ENCODE measurements at regions not wholly inside any gene's neighbourhood (a gene's known extent, or its start where the extent isn't known, plus 50 kb on each side); places are given as distances from the start of the nearest gene placed in this dataset.
"Not testable (repeated sequence)": the region's sequence is repeated elsewhere in the genome, so short reads cannot be mapped to it uniquely, and the experiment has no call there.

DNA sequence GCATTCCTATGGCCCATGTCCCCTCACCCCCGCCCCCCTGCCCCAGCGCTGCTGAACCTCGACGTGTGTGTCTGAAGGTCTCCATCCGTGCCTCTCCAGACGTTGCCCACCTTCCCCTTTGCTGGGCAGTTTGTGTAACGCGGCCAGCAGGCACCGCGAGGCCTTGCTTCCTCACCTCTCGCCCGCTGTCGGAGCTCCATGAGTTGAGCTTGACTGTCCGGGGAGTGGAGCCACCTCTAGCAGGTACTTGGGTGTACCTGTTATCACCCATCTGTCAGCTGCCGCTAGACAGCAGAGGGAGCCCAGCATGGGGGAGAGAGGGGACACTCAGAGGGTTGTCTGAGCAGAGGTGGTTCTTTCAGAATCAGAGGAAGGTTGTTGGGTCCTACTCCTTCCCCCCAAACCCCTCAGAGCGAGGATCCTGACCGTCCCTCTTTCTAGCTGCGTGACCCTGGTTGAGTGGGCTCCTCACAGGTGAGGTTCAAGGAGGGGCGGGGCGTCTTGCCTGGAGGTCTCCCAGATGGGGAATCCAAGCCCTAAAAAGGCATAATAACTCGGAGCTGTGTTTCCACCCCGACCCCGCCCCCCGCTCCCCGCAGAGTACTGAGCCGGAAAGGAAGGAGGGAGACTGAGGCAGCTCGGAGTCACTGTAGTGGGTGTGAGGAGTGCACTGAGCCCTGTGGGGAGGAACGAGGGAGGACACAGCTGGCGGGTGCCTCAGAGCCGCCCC, 184.7 kb downstream of the C9orf50 start:
- DNase-seq (ENCODE audit: low read depth), result no peak

DNA sequence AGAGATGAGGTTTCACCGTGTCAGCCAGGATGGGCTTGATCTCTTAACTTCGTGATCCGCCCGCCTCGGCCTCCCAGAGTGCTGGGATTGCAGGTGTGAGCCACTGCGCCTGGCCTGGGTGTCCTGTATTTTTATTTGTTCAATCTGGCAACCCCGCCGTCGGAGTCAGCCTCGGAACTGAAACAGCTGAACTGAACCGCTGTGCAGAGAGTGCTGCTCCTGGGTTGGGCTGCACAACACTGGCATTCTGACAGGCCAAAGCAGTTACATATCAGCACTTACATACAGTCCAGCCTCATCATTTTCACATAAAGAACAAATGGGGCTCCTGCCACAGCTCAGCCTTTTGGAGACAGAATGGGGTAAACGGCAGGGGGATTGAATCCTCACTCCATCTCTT, 185.6 kb downstream of the C9orf50 start:
- no peak for DNase-seq (ENCODE audit: low read depth)

DNA sequence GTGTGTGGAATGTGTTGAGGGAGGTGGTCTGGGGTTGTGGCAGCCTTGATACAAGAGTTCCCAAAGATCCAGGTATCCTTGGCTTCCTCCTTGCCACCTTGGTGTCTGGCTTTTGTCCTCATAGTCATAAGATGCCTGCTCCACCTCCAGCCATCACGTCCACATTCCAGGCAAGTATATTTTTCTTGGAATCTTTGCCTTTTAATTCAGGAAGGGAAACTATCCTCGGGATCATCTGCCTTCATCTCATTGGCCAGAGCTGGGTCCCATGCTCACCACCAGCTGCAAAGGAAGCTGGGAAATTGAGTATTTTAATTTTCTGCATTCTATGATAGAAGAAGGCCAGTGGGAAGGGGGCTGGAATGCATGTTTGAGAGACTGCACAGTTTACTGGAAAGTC, 186.7 kb downstream of the C9orf50 start:
- DNase-seq (ENCODE audit: low read depth), result no peak

DNA sequence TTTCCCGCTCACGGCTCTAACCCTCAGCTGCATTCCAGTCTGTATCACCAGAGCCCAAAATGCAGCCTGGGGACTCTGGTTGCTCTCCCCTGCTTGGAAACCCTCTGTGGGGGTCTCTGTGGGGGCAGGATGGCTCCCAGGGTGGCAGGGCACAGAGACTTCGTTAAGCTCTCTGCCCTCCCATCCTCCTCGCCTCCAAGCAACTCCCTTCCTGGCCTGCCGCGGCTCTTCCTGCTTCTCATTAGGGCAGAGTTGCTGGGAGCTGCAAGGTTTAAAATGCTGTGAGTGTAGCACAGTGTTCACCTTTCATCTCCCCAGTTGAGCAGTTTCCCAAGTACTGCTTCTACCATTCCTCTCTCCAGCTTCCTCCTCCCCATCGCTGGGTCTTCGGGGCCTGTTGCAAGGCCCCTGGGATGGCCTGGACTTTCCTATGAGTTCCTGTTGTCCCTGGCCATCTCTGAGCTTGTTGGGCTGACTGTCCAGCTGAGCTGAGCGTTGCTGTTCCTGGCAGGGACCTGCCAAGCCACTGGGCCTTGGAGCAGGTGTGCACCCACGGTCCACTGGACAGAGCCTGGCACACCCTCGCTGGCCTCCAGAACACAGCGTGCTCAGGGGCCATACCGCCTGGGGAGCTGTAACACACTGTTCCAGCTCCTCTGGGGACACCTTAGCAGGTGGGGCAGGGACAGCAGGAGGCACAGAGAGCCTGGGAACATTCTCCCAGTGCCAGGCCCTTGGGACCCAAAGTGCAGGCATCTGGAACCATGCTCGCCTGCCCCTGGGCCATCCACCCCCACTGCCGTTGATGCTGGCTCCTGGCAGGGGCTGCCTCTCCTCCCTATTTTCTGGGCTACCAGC, 188.4 kb downstream of the C9orf50 start:
- no peak for DNase-seq (ENCODE audit: low read depth)

DNA sequence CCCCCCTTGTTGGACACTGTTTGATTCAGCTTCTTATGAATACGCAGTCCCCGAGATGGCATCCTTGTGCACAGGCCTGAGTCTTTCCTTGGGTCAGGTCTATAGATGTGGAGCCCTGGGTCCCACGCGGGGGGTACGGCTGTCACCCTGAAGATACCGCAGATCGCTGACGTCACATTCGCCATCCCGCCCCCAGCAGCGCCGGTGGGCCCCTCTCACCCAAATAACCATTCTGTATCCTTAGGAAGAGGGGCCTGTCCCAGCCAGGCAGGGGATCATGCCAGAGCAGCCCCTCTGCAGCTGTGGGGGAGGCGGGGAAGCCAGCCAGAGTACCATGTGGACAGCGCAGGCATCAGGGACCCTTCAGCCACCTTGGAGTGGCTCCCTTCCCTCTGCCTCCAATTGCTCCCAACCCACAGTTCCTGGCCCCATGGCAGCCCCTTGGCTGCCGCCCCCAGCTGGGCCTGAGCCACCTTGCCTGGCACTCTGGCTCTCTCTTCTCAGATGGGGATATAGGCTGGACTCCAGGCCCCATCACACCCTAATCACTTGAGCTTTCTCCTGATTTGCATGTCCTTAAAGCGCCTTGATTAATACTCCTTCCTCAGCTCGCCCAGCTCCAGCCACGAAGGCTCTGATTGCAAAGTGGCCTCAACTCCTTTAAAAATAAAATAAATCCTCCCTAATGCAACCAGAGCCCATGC, 189.8 kb downstream of the C9orf50 start:
- no peak for DNase-seq (ENCODE audit: low read depth)

DNA sequence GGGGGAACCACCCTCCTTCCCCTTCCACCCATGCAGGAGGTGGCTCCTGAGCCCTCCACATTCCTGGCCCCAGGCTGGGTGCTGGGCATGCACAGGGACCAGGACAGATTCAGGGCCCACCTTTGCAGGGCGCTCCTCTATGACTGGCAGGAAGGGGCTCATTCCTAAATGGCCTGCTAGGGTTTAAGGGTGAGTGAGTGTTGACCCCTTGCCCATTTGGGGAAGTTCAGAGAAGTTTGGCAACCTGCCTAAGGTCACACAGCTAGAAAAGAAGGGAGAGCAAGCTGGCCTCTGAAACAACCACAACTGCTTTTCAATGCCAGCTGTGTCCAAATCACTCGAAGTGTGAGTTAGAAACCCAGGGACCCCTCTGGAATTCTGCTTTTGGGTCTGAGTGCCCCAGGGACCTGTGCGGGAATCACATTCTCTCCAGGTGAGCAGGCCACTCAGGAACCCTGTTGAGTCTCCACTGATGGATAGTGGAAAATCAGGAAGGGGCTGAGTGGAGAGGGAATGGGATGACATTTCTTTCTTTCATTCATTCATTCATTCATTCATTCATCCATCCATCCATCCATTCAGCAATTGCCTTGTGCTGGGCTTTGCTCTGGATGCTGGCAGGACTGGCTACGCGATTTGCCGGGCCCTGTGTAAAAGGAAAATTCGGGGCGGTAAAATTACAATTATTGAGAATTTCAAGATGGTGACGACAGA, 191.9 kb downstream of the C9orf50 start:
- DNase-seq (ENCODE audit: low read depth), result no peak

DNA sequence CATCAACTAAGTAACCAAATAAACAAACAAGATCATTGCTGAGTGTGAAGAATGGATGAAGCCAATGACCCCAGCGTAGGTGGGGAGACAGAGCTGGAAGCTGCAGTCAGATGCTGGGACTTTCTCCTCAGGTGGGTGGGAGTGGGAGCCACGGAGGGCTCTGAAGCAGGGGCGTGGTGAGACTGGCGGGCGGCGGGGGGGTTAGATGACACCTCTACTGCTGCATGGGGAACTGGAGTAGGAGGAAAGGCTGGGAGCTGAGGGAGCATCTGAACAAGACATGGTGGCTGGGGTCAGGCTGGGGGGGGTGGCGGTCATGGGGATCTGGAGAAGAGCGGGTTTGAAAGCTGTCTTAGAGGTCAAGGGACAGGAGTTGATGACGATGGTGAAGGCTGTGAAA, 193.8 kb downstream of the C9orf50 start:
- no peak for DNase-seq (ENCODE audit: low read depth)

DNA sequence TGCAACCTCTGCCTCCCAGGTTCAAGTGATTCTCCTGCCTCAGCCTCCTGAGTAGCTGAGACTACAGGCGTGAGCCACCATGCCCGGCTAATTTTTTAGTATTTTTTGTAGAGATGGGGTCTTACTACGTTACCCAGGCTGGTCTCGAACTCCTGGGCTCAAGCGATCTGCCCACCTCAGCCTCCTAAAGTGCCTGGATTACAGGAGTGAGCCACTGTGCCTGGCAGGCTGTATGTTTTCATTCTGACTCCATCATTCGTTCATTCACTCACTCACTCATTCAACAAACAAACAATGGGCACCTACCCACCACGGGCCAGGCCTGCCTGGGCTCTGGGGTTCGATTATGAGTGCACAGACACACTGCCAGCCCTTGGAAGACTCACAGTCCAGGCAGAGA, 197.1 kb downstream of the C9orf50 start:
- DNase-seq (ENCODE audit: low read depth), result not testable (repeated sequence)

DNA sequence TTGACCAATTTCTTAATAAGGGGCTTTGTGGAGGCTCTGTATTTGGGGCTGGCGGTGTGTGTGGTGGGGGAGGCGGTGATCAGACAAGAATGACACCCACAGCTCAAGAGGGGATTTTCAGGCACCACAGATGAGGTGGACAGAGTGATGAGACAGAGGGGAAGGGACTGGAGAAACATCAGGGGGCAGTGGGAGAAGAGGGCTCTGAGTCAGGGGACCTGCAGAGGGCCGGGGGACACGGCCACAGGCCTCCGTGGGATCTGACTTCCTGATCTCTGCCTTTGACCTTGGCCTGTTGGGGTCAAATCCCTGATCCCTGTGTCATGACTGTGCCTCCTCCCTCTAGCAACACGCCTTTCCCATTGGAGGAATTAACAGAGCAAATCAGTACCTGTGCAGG, 197.7 kb downstream of the C9orf50 start:
- no peak for DNase-seq (ENCODE audit: low read depth)

DNA sequence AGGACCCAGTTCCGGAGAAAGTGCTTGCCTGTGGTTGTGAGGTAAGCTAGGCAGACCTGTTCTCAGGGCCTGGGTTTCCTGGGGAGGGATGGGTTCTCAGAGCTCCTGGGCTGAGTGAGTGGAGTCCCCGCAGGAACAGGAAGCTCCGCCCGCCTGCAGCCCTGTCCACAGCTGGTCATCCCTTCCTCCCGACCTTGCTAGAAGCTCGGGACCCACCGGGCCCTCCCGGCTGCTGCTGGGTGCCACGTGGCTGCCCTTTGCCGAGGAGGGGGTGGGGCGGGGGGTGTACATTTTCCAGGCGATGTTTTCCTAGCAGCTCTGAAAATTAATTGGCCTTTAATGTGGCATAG, 198.1 kb downstream of the C9orf50 start:
- no peak for DNase-seq (ENCODE audit: low read depth)

DNA sequence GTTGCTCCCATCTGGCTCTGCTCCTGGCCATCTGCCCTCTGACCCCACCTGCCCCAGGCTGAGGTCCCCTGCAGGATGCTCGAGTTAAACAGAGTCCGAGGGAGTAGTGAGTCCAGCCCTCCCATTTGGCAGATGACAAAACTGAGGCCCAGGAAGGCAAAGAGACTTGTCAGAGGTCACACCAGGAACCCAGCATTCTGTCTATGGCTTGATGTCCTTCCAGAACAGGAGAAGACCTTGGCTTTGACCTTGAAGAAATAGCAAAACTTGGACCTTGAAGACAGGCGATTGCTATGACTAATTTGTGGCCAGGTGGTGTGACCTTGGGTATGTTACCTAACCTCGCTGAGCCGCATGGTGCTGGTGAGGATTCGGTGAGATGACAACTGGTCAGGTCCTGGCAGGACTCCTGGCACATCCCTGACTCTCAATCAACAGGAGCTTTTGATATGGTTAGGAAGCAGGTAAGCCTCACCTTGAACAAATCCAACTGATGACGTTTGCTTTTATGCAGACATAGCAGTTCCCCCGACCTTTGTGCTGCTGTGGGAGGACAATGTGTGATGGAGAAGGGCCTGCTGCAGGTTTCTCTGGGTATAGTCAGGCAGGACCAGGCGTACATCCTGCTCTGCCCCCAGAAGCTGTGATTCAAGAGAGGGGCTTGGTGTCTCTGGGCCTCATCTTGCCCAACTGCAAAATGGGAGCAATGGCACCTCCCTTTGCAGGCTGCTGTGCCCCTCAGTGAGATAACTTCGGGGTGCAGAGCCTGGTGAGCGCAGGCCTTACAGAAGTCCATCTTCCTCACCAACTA, 198.7 kb downstream of the C9orf50 start:
- no peak for DNase-seq (ENCODE audit: low read depth)

DNA sequence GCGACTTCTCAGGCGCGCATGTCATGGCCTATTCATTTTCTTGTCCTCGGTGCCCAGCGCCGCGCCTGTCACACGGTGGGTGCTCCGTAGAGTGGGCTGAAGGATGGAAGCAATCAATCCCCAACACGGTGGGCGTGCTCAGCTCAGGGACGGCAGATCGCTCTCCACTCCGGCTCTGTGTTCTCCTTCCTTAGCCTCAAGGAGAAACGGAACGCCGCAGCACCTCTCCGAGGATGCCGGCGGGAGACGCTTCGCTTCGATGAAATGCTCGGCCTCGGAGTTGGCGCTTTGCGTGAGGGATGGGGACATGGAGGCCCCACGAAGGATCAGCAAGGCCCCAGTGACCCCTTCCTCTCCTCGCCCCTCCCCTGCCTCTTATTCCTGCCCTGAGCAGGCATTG, 199.5 kb downstream of the C9orf50 start:
- no peak for DNase-seq (ENCODE audit: low read depth)

DNA sequence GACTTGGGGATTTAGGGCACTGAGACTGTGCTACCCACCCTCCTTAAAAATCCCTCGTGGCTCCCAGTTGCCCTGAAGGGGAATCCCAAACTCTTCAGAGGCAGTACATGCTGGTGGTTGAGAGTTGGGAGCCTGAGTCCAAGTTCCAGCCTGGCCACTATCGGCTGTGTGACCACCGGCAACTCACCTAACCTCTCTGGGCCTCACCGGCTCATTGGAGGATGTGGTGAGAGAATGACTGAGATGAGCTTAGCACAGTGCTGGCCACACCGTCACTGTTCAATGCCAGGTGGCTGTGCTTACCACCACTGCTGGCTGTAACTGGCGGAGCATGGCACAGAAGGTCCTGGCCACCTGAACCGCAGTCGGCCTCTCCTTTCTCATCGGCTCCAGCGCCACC, 200.2 kb downstream of the C9orf50 start:
- no peak for DNase-seq (ENCODE audit: low read depth)

DNA sequence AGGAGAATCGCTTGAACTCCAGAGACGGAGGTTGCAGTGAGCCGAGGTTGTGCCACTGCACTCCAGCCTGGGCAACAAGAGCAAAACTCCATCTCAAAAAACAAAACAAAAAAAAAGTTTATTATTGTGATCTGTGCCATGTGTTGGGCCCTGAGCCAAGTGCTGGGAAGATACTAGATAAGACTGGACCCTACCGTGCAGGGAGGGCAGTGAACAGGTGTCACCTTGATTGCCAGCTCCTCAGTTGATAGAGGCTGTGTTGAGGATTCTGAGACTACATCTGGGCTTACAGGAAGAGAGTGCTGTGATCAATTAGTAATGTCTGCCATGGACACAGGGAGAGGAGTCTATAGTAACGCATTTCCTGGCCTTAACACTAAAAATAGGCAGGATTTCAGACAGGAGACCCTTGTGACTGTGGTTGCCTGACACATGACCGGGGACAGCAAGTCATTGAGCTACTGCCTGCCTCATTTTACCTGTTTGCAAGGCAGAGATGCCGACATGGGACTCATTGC, 201.5 kb downstream of the C9orf50 start:
- DNase-seq (ENCODE audit: low read depth), result no peak

DNA sequence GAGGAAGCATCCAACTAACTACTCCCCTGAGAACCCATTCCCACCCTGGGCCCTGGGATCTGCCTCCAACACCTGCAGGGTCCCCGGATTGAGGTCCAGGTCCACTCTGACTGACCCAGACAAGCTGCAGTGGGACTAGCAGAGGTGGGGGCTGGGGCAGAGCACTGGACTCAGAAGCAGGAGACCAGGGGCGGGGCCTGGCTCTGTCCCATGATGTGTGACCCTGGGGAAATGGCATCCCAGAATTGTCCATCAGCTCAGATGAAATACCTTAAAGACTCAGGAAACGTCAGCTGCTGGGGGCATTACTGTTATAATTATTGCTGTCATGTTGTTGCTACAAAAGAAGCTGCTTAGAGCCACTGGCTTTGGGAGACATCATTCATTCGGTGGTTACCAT, 202.4 kb downstream of the C9orf50 start:
- no peak for DNase-seq (ENCODE audit: low read depth)

DNA sequence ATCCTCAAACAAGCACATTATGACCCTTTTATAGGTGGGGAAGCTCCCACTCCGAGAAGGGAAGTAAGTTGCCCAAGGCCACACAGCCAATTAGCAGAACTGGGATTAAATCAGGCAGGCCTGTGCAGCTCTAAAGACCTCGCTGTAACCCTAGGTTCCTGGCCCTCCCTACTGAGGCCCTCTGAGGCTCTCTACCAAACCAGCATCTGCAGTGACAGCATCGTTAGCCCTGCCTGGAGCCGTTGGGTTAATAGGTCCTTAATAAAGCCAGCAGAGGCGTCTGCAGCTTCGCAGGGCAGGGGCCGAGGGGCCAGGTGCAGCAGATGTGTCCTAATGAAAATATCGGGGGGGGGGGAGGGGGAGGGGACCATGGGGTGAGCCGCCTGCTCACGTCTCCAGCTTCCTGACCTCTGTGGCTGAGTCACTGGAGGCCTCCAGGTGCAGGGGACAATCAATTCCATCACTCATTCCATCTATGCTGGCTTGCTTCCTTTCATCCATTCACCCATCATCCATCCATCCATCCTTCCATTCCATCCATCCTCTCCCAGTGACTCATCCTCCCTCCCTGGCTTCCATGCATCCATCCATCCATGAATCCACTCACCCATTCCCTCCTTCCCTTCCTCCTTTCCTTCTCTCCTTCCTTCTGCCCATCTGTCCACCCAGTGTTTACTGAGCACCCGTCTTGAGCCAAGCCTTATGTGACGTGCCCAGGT, 203.9 kb downstream of the C9orf50 start:
- DNase-seq (ENCODE audit: low read depth), result no peak

DNA sequence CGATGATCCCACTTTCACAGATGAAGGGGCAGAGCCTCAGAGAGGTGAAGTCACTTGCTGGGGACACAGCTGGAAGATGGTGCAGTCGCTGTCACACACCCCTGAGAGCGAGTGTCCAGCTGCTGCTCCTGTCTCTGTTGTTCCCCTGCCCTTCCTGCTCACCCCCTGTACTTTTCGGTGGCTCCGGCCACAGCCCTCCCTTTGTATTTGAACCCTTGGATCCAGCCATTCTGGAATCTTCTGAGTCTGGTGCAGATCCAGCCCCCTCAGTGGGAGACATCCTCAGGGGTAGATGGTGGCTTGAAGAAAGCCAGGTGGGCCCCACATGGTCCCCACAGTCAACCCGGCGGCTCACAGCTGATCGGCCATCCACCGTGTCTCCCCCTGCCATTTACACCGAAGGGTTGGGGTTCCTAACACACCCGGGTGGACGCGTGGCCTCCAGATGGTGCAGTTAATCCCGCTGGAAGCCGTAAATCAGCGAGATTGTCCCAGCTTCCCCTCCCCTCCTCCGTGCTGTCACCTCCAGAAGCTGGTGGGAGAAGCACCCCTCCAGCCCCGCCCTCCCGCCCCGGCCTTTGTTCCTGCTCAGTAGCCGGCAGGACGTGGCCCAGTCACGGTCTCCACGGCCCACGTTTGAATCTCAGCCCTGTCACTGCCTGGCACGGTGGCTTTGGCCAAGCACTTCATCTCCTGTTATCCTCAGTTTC, 204.8 kb downstream of the C9orf50 start:
- DNase-seq (ENCODE audit: low read depth), result no peak

DNA sequence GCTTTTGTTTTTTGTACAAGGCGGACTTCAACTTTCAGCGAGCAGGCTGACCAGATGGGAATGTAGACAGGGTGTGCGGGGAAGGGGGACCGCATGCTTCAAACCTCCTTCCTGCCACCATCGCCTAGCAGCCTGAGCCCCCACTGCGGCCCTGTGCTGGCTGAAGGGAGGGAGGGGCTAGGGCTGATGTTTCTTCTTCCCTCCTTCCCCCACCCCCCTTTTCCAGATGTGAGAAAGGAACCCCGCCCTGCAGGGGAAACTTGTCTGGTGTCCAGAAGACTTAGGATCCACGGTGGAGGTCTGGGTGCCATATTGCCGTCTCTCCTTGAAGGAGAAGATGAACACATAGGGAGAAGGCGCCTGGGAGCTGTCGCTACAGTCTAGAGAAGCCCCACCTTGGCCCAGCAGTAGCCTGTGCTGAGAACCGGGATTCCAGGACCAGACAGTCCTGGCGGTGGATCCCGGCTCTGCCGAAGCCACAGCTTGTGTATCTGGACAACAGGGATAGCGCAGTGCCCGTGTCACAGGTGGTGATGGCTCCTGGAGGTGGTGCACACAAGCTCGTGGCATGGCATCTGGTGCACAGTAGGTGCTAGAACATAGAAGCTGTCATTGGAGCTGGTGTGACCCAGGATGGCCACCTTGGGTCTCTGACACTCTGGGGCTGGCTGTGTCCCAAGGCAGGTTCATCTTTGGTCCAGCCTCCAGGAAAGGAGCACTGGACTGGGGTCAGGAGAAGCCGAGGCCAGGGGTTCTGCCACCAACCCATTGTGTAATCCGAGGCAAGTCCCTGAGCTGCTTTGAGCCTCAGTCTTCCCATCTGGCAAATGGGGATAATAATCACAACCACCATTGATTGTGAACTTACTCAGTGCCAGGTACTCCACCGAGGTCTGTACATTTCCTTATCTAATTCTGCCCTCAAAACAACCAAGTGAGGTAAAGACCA, 205.6 kb downstream of the C9orf50 start:
- DNase-seq (ENCODE audit: low read depth), result no peak
